ENCODE measurements at regions not wholly inside any gene's neighbourhood (a gene's known extent, or its start where the extent isn't known, plus 50 kb on each side); places are given as distances from the start of the nearest gene placed in this dataset.

- H3K9ac ChIP-seq (ENCODE audit: extremely low read depth, insufficient read length, low read length), result no peak overlapping the region
- no peak overlapping the region for H2BK15ac ChIP-seq (ENCODE audit: low read depth, low read length)
- H3K9me3 ChIP-seq (ENCODE audit: control insufficient read depth, low read depth, low read length), result no peaks in the 10 kb centered on the region
- no peak overlapping the region for H2AK5ac ChIP-seq (ENCODE audit: insufficient read length, low read length)
- no peak for DNase-seq
- no peaks in the 10 kb centered on the region for H3K23me2 ChIP-seq (ENCODE audit: insufficient read length, low read depth, low read length, poor library complexity, severe bottlenecking)
- H4K5ac ChIP-seq (ENCODE audit: insufficient read length, low read depth, low read length), result no peak overlapping the region
- Mint-ChIP-seq H3K27ac (no peak overlapping the region), H3K9me3 (no peaks in the 10 kb centered on the region), H3K4me3 (no peak overlapping the region), H3K36me3 (ENCODE audit: insufficient read depth in 1 of 3, low read depth in 3 of 3) (no peaks in the 10 kb centered on the region), H3K27me3 (ENCODE audit: low read depth) (peaks cover 8% of the 10 kb centered on the region), H3K4me1 (no peaks in the 10 kb centered on the region)
- no peaks in the 10 kb centered on the region for H3K4me1 ChIP-seq (ENCODE audit: insufficient read depth, low read length)
- H3K14ac ChIP-seq (ENCODE audit: insufficient read depth, low read length), result no peak overlapping the region
- no peak for TF ChIP-seq CTCF (conservative IDR thresholded peaks at IDR 0.05)
- no peak overlapping the region for H3K56ac ChIP-seq (ENCODE audit: insufficient read length, low read depth, low read length)
- no peak overlapping the region for H3K4ac ChIP-seq (ENCODE audit: low read depth, low read length)
- H2AFZ ChIP-seq (ENCODE audit: low read length), result no peak overlapping the region
- H3K79me2 ChIP-seq (ENCODE audit: insufficient read depth, low read length), result no peaks in the 10 kb centered on the region
- no CpG with 5 or more reads among the region's 2 CpGs for WGBS (ENCODE audit: extremely low coverage, insufficient read length, low lambda C conversion rate)
- H2BK20ac ChIP-seq (ENCODE audit: low read depth, low read length, poor library complexity, severe bottlenecking), result no peak overlapping the region
- no peaks in the 10 kb centered on the region for H3K79me1 ChIP-seq (ENCODE audit: insufficient read depth, low read depth, low read length, poor library complexity, severe bottlenecking)
- no peak overlapping the region for H3K4me2 ChIP-seq (ENCODE audit: insufficient read depth, insufficient read length, low read length)
- H2BK5ac ChIP-seq (ENCODE audit: insufficient read length, low read length), result no peak overlapping the region
- no peak overlapping the region for H4K91ac ChIP-seq (ENCODE audit: insufficient read length, low read depth, low read length)
- no peak overlapping the region for H2BK120ac ChIP-seq (ENCODE audit: low read depth, low read length, poor library complexity, severe bottlenecking)
- H3K23ac ChIP-seq (ENCODE audit: insufficient read length, low read depth, low read length), result no peak overlapping the region
- H3K27me3 ChIP-seq (ENCODE audit: insufficient read depth, low read length), result no peaks in the 10 kb centered on the region
- no peak overlapping the region for H2BK12ac ChIP-seq (ENCODE audit: insufficient read length, low read depth, low read length)
- no peak overlapping the region for H3K27ac ChIP-seq (ENCODE audit: insufficient read length, low read depth, low read length)
- H3K18ac ChIP-seq (ENCODE audit: insufficient read length, low read depth, low read length), result no peak overlapping the region
- H4K20me1 ChIP-seq (ENCODE audit: control insufficient read depth, insufficient read depth, insufficient read length), result no peaks in the 10 kb centered on the region
- no peak overlapping the region for H3T11ph ChIP-seq (ENCODE audit: low read length)
- no peak overlapping the region for H4K8ac ChIP-seq (replicated peaks; ENCODE audit: insufficient read length, low read depth, low read length)
Observed at GRCh38 chr9:88905506-88905905, 85.8 kb upstream of the S1PR3 start.

Measured in H9 (cell line).